ENCODE measurements at regions not wholly inside any gene's neighbourhood (a gene's known extent, or its start where the extent isn't known, plus 50 kb on each side); places are given as distances from the start of the nearest gene placed in this dataset.

DNA sequence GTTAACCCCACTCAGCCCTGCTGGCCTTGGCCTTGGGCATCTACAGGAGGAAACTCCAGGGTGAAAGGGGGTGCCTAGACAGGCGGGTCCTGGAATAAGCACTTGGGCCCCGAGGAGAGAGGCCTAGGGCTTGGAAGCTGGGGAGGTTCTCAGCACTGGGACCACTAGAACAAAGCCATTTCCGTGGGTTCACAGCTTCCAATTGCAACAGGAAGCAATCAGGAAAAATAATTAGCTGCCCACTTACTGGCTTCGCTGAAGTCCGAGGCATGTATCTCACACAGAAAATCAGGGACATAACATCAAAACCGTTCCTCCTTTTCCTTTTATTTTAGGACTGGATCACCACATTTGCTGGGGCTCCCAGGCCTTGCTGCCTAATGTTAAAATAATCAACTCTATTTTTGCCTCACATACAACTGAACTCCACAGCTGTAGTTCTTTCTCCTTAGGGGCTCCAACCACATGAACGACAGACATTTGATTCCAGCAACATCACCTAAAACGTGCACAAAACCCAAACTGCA, 161.1 kb upstream of the GRK3 start:
- no peaks in the 10 kb centered on the region for H3K9me3 ChIP-seq
- TF ChIP-seq POLR2A (IDR thresholded peaks at IDR 0.05) = no peak
- TF ChIP-seq CTCF (IDR thresholded peaks at IDR 0.05) = no peak
- H3K27ac ChIP-seq = peak overlapping the region; percentile 73 to 90 (median 76)
- peak in 1 of 4 donors; percentile 0 for ATAC-seq
- DNase-seq = no peak
- peak overlapping the region; percentile 54 to 86 (median 66) for H3K4me3 ChIP-seq
- intact Hi-C loops (cut with DNase I) = no loop called here
- no peaks in the 10 kb centered on the region for H3K36me3 ChIP-seq
- WGBS (ENCODE audit: insufficient coverage, low coverage, low lambda C conversion rate, missing lambda C conversion rate) = 2% methylated on average over 7 of the region's 8 CpGs
- H3K27me3 ChIP-seq = no peaks in the 10 kb centered on the region
- peaks cover 0 to 38% (median 19%) of the 10 kb centered on the region in 4 donors for H3K4me1 ChIP-seq

DNA sequence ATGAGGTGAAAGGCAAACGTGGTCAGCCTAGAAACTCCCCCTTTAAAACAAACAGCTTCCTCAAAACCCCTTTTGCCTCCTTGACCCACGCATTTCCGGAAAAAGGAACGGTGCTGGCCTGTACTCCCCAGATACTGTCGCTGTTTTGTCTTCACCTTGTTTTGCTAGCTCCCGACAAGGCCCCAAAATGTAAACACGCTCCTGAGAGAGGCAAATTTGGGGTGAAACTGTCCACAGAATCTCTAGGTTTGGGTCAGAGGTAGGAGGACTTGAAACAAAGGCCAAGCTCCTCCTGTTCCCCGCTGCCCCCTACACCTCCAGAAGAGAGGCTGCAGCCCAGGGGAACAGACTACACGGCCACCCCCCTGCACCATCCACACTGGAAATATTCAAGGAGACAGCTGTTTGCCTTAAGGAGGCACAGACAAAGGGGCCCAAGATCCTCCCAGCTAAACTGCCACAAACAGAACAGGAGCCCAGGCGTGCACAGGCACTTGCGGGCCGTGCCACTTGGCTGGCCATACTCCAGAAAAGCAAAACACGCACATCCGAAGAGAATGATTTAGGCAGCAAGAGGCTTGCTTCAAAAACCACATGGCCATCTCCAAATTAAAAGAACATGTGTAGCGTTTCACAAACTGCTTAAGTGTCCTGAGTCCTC, 160.5 kb upstream of the GRK3 start:
- intact Hi-C loops (cut with DNase I) = no loop called here
- WGBS (ENCODE audit: insufficient coverage, low coverage, low lambda C conversion rate, missing lambda C conversion rate) = 2% methylated on average over 15 of the region's 15 CpGs
- DNase-seq = no peak
- peak overlapping the region; percentile 54 to 86 (median 66) for H3K4me3 ChIP-seq
- no peaks in the 10 kb centered on the region for H3K27me3 ChIP-seq
- H3K9me3 ChIP-seq = no peaks in the 10 kb centered on the region
- H3K27ac ChIP-seq = peak overlapping the region; percentile 73 to 90 (median 76)
- TF ChIP-seq POLR2A (IDR thresholded peaks at IDR 0.05) = no peak
- no peak for TF ChIP-seq CTCF (IDR thresholded peaks at IDR 0.05)
- peak in 2 of 4 donors; percentile 2 to 3 for ATAC-seq
- no peaks in the 10 kb centered on the region for H3K36me3 ChIP-seq
- peaks cover 0 to 36% (median 18%) of the 10 kb centered on the region in 4 donors for H3K4me1 ChIP-seq

- ATAC-seq (no peak), DNase-seq (no peak)
- Histone ChIP-seq H3K4me1 (peaks cover 0 to 36% (median 18%) of the 10 kb centered on the region in 4 donors), H3K27ac (peak overlapping the region; percentile 73 to 90 (median 76)), H3K36me3 (no peaks in the 10 kb centered on the region), H3K4me3 (peak overlapping the region; percentile 54 to 86 (median 66)), H3K27me3 (no peaks in the 10 kb centered on the region), H3K9me3 (no peaks in the 10 kb centered on the region)
- intact Hi-C loops (cut with DNase I) = no loop called here
- TF ChIP-seq CTCF (IDR thresholded peaks at IDR 0.05) (no peak), POLR2A (IDR thresholded peaks at IDR 0.05) (no peak)
- no CpG with 5 or more reads among the region's 36 CpGs for WGBS (ENCODE audit: insufficient coverage, low coverage, low lambda C conversion rate, missing lambda C conversion rate)
These were observed 159.9 kb upstream of the GRK3 start for GRCh38 chr22:25404556-25404927.

GRCh38 chr22:25404928-25405816, 159.3 kb upstream of the GRK3 start:
- no peaks in the 10 kb centered on the region for H3K36me3 ChIP-seq
- no peaks in the 10 kb centered on the region for H3K9me3 ChIP-seq
- H3K27me3 ChIP-seq = no peaks in the 10 kb centered on the region
- H3K4me1 ChIP-seq = peaks cover 0 to 35% (median 17%) of the 10 kb centered on the region in 4 donors
- H3K4me3 ChIP-seq = peak overlapping the region; percentile 54 to 86 (median 66)
- peak overlapping the region; percentile 73 to 90 (median 79) for H3K27ac ChIP-seq
- TF ChIP-seq CTCF (IDR thresholded peaks at IDR 0.05) (no peak), POLR2A (IDR thresholded peaks at IDR 0.05) (peak; percentile 96)
- peak; percentile 53 to 66 (median 58) for ATAC-seq
- peak; percentile 87 to 90 (median 88) for DNase-seq
- intact Hi-C loops (cut with DNase I) = no loop called here
- no CpG with 5 or more reads among the region's 117 CpGs for WGBS (ENCODE audit: insufficient coverage, low coverage, low lambda C conversion rate, missing lambda C conversion rate)
